ENCODE measurements at regions not wholly inside any gene's neighbourhood (a gene's known extent, or its start where the extent isn't known, plus 50 kb on each side); places are given as distances from the start of the nearest gene placed in this dataset.

- DNase-seq (ENCODE audit: low read depth) = no peak
- no peak for TF ChIP-seq CTCF (conservative IDR thresholded peaks at IDR 0.05; ENCODE audit: low read depth, low read length)
- H3K4me3 ChIP-seq (ENCODE audit: low read length) = no peak overlapping the region
Measured at GRCh38 chr16:80387318-80387921, 153.4 kb upstream of the DYNLRB2 start.

GRCh38 chr16:80384862-80385261 is 155.9 kb upstream of the DYNLRB2 start:
- TF ChIP-seq CTCF (conservative IDR thresholded peaks at IDR 0.05; ENCODE audit: low read depth, low read length) = no peak
- no peak for DNase-seq (ENCODE audit: low read depth)
- H3K4me3 ChIP-seq (ENCODE audit: low read length) = no peak overlapping the region

GRCh38 chr16:80380514-80380913 is 160.3 kb upstream of the DYNLRB2 start:
- no peak overlapping the region for H3K4me3 ChIP-seq (ENCODE audit: low read length)
- no peak for DNase-seq (ENCODE audit: low read depth)
- TF ChIP-seq CTCF (conservative IDR thresholded peaks at IDR 0.05; ENCODE audit: low read depth, low read length) = no peak

GRCh38 chr16:80377096-80377956 is 163.5 kb upstream of the DYNLRB2 start:
- no peak for TF ChIP-seq CTCF (conservative IDR thresholded peaks at IDR 0.05; ENCODE audit: low read depth, low read length)

GRCh38 chr16:80375973-80376372 is 164.8 kb upstream of the DYNLRB2 start:
- TF ChIP-seq CTCF (conservative IDR thresholded peaks at IDR 0.05; ENCODE audit: low read depth, low read length) = no peak
- no peak for DNase-seq (ENCODE audit: low read depth)

More at GRCh38 chr16:80377096-80377956, 163.5 kb upstream of the DYNLRB2 start:
- H3K4me3 ChIP-seq (ENCODE audit: low read length) = no peak overlapping the region
- DNase-seq (ENCODE audit: low read depth) = no peak

GRCh38 chr16:80375513-80375912 is 165.3 kb upstream of the DYNLRB2 start:
- no peak overlapping the region for H3K4me3 ChIP-seq (ENCODE audit: low read length)
- TF ChIP-seq CTCF (conservative IDR thresholded peaks at IDR 0.05; ENCODE audit: low read depth, low read length) = no peak
- no peak for DNase-seq (ENCODE audit: low read depth)

More at GRCh38 chr16:80375973-80376372, 164.8 kb upstream of the DYNLRB2 start:
- H3K4me3 ChIP-seq (ENCODE audit: low read length) = no peak overlapping the region

- H3K4me3 ChIP-seq (ENCODE audit: low read length) = no peak overlapping the region
- DNase-seq (ENCODE audit: low read depth) = no peak
- no peak for TF ChIP-seq CTCF (conservative IDR thresholded peaks at IDR 0.05; ENCODE audit: low read depth, low read length)
Measured at GRCh38 chr16:80372341-80372740, 168.5 kb upstream of the DYNLRB2 start.

All from retinal pigment epithelial cell (primary cell).